Neural cell (in vitro differentiated cells): ENCODE measurements at regions not wholly inside any gene's neighbourhood (a gene's known extent, or its start where the extent isn't known, plus 50 kb on each side); places are given as distances from the start of the nearest gene placed in this dataset.
"Not testable (repeated sequence)": the region's sequence is repeated elsewhere in the genome, so short reads cannot be mapped to it uniquely, and the experiment has no call there.

ENCODE experiments used
- MXI1 ChIP-seq: fragments of 450-650 bp; conservative IDR thresholded peaks from 2 replicates; pipeline ENCODE4 v1.6.1; 2014; ENCODE audit warnings: antibody characterized with exemption, mild to moderate bottlenecking; ENCODE audit not compliant: poor library complexity, severe bottlenecking
- TAF1 ChIP-seq: IDR thresholded peaks from 2 replicates; pipeline ENCODE4 v1.6.1; 2012; ENCODE audit warnings: low read depth
- TF ChIP-seq, protein P1 (sequence below): IDR thresholded peaks from 2 replicates; pipeline ENCODE4 v1.6.1; 2012; ENCODE audit warnings: borderline replicate concordance
- TF ChIP-seq, protein P2 (sequence below): fragments of 450-650 bp; IDR thresholded peaks from 2 replicates; pipeline ENCODE4 v1.5.1; 2014; ENCODE audit warnings: antibody characterized with exemption, mild to moderate bottlenecking, moderate library complexity; ENCODE audit not compliant: poor library complexity, severe bottlenecking

DNA sequence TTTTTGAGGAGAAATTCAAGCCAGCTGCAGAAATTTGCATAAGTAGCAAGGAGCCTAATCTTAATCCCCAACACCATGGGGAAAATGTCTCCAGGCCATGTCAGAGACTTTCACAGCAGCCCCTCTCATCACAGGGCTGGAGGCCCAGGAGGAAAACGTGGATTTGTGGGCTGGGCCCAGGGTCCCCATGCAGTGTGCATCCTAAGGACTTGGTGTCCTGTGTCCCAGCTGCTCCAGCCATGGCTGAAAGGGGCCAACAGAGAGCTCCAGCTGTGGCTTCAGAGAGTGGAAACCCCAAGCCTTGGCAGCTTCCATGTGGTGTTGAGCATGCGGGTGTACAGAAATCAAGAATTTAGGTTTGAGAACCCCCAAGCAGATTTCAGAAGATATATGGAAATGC, 1662.2 kb upstream of the CELF4 start:
- TF ChIP-seq, protein P1, sequence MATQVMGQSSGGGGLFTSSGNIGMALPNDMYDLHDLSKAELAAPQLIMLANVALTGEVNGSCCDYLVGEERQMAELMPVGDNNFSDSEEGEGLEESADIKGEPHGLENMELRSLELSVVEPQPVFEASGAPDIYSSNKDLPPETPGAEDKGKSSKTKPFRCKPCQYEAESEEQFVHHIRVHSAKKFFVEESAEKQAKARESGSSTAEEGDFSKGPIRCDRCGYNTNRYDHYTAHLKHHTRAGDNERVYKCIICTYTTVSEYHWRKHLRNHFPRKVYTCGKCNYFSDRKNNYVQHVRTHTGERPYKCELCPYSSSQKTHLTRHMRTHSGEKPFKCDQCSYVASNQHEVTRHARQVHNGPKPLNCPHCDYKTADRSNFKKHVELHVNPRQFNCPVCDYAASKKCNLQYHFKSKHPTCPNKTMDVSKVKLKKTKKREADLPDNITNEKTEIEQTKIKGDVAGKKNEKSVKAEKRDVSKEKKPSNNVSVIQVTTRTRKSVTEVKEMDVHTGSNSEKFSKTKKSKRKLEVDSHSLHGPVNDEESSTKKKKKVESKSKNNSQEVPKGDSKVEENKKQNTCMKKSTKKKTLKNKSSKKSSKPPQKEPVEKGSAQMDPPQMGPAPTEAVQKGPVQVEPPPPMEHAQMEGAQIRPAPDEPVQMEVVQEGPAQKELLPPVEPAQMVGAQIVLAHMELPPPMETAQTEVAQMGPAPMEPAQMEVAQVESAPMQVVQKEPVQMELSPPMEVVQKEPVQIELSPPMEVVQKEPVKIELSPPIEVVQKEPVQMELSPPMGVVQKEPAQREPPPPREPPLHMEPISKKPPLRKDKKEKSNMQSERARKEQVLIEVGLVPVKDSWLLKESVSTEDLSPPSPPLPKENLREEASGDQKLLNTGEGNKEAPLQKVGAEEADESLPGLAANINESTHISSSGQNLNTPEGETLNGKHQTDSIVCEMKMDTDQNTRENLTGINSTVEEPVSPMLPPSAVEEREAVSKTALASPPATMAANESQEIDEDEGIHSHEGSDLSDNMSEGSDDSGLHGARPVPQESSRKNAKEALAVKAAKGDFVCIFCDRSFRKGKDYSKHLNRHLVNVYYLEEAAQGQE: not testable (repeated sequence)
- TF ChIP-seq TAF1, MXI1: not testable (repeated sequence)
- TF ChIP-seq, protein P2, sequence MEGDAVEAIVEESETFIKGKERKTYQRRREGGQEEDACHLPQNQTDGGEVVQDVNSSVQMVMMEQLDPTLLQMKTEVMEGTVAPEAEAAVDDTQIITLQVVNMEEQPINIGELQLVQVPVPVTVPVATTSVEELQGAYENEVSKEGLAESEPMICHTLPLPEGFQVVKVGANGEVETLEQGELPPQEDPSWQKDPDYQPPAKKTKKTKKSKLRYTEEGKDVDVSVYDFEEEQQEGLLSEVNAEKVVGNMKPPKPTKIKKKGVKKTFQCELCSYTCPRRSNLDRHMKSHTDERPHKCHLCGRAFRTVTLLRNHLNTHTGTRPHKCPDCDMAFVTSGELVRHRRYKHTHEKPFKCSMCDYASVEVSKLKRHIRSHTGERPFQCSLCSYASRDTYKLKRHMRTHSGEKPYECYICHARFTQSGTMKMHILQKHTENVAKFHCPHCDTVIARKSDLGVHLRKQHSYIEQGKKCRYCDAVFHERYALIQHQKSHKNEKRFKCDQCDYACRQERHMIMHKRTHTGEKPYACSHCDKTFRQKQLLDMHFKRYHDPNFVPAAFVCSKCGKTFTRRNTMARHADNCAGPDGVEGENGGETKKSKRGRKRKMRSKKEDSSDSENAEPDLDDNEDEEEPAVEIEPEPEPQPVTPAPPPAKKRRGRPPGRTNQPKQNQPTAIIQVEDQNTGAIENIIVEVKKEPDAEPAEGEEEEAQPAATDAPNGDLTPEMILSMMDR: not testable (repeated sequence)
